RWPE1 (cell line): ENCODE measurements at regions not wholly inside any gene's neighbourhood (a gene's known extent, or its start where the extent isn't known, plus 50 kb on each side); places are given as distances from the start of the nearest gene placed in this dataset.

Source experiments
- CTCF ChIA-PET: fragments of 350-600 bp; sonication (Branson Sonifier 250); formaldehyde crosslinking; extraction: SDS; loops from one replicate; lab custom pipeline; 2021; lab: Yijun Ruan, JAX
- POLR2A ChIA-PET: fragments of 400-600 bp; formaldehyde crosslinking; extraction: SDS; loops from one replicate; lab custom pipeline; 2020; ENCODE audit warnings: antibody characterized with exemption; ENCODE audit not compliant: low non-redundant PET; lab: Yijun Ruan, JAX
- DNase-seq: peaks from one replicate; pipeline ENCODE4 v3.0.0; 2012; ENCODE audit warnings: low spot score
- H3K27ac ChIP-seq: fragments of 450-650 bp; 2 replicates; pipeline ENCODE4 v1.5.1; 2017
- CTCF ChIP-seq: fragments of 450-650 bp; conservative IDR thresholded peaks from 2 replicates; pipeline ENCODE4 v1.5.1; 2017; ENCODE audit warnings: low read depth, mild to moderate bottlenecking

DNA sequence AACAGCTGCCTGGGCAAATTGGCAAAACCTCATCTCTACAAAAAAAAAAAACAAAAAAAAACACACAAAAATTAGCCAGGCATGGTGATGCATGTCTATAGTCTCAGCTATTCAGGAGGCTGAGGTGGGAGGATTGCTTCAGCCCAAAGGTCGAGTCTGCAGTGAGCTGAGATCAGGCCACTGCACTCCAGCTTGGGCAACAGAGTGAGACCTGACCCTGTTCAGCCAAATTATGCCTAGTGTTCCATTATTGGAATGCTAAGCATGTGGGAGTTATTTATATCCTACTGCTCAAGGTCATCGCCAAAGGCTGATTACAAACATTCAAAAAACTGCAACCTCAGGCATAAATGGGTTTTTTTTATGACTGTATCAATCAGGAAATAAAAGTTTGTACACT, 1251.0 kb upstream of the PCDH9 start:
- TF ChIP-seq CTCF, result no peak
- ChIA-PET CTCF (interaction anchor here (0.6 to 0.7 kb wide), 2 partner anchors 171 to 1078 kb away, joined by 3 to 4 read pairs; no protein-coding TSS in a partner anchor), POLR2A (no interaction called here)

DNA sequence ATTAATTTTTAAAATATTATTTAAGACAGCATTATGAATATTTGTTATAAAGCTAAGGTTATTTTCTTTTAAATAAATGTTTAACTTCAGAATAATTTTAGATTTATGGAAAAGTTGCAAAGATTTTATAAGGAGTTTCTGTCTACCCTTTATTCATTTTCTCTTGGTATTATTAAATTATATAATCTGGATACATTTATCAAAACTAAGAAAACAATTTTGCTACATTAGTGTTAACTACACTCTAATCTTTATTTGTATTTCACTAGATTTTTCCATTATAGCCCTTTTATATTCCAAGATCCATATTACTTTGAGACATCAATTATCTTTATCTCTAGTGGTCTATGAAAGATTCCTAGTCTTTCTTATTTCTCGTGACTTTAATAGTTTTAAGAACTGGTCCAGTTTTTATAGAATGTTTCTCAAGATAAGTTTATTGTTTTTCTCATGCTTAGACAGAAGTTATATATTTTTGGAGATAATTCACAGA, 1243.7 kb upstream of the PCDH9 start:
- CTCF ChIA-PET, result no interaction called here
- DNase-seq, result no peak
- POLR2A ChIA-PET, result no interaction called here
- H3K27ac ChIP-seq, result no peak overlapping the region
- no peak for TF ChIP-seq CTCF

More for the DNA sequence above, 1251.0 kb upstream of the PCDH9 start:
- H3K27ac ChIP-seq, result no peak overlapping the region
- DNase-seq, result no peak

DNA sequence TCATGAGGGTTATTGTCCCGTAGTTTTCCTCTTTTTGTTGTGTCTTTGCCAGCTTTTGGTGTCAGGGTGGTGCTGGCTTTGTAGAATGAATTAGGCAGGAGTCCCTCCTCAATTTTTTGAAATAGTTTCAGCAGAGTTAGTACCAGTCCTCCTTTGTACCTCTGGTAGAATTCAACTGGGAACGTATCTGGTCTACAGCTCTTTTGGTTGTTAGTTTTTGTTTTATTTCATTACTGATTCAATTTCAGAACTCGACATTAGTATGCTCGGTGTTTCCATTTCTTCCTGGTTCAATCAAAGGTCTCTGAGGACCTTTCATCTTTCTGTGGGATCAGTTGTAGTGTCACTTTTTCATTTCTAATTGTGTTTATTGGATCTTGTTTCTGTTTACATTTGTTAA, 1237.0 kb upstream of the PCDH9 start:
- POLR2A ChIA-PET, result no interaction called here
- H3K27ac ChIP-seq, result no peak overlapping the region
- CTCF ChIA-PET, result no interaction called here
- no peak for TF ChIP-seq CTCF
- DNase-seq, result no peak

DNA sequence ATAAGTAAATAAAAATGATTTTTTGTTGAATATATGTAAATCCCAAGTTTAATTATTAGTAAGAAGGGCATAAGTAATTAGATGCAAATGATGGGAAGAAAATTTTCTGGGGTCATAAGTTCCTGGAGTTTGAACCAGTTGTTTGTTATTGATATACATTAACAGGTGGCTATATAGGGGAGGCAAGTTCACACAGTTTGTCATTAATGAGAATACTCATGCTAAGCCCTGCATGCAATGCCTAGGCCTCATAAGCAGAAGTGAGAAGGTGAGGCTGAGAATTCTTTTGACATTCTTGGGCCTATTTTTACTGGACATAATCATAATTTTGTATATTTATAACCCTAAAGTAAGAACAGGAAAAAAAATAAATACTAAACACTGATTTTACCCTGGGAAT, 1210.7 kb upstream of the PCDH9 start:
- H3K27ac ChIP-seq, result no peak overlapping the region
- ChIA-PET CTCF (interaction anchor here (0.7 kb wide), 1 partner anchor 50 kb away, joined by 3 read pairs; no protein-coding TSS in a partner anchor), POLR2A (interaction anchor here (0.6 kb wide), 1 partner anchor 250 kb away, joined by 3 read pairs; no protein-coding TSS in a partner anchor)
- no peak for TF ChIP-seq CTCF
- DNase-seq, result no peak

- ChIA-PET POLR2A (no interaction called here), CTCF (no interaction called here)
- peak; percentile 22 for DNase-seq
- no peak overlapping the region for H3K27ac ChIP-seq
- TF ChIP-seq CTCF, result no peak
Measured at GRCh38 chr13:68439817-68440216, 1209.7 kb upstream of the PCDH9 start.

- no peak overlapping the region for H3K27ac ChIP-seq
- no peak for TF ChIP-seq CTCF
- POLR2A ChIA-PET, result no interaction called here
- DNase-seq, result peak; percentile 1
- CTCF ChIA-PET, result no interaction called here
Measured at GRCh38 chr13:68428292-68428691, 1198.2 kb upstream of the PCDH9 start.
